MM.1S (cell line): ENCODE measurements at regions not wholly inside any gene's neighbourhood (a gene's known extent, or its start where the extent isn't known, plus 50 kb on each side); places are given as distances from the start of the nearest gene placed in this dataset.

Source experiments
- DNase-seq: peaks from one replicate; pipeline ENCODE4 v3.0.0-alpha.2; 2015
- H2AFZ ChIP-seq: fragments of 300-600 bp; sonication (generic); 2 replicates; pipeline ENCODE4 v1.6.0; 2016; ENCODE audit warnings: antibody characterized with exemption, low read length
- H3F3A ChIP-seq: fragments of 300-600 bp; sonication (generic); 2 replicates; pipeline ENCODE4 v1.6.1; 2016; ENCODE audit warnings: mild to moderate bottlenecking, antibody characterized with exemption, low read length, moderate library complexity, mixed read lengths; ENCODE audit not compliant: insufficient read depth
- H3K27ac ChIP-seq: fragments of 300-600 bp; sonication (generic); 2 replicates; pipeline ENCODE4 v1.5.1; 2016; ENCODE audit warnings: mild to moderate bottlenecking, low read length
- H3K27me3 ChIP-seq: fragments of 300-600 bp; sonication (generic); replicated peaks from 2 replicates; pipeline ENCODE4 v1.6.0; 2016; ENCODE audit warnings: low read length; ENCODE audit not compliant: insufficient read depth
- H3K36me3 ChIP-seq: fragments of 300-600 bp; sonication (generic); replicated peaks from 2 replicates; pipeline ENCODE4 v1.6.1; 2016; ENCODE audit warnings: mild to moderate bottlenecking, low read length, mixed read lengths; ENCODE audit not compliant: insufficient read depth
- H3K4me1 ChIP-seq: fragments of 300-600 bp; sonication (generic); 2 replicates; pipeline ENCODE4 v1.6.1; 2016; ENCODE audit warnings: low read length, mixed read lengths
- H3K4me2 ChIP-seq: fragments of 300-600 bp; sonication (generic); 2 replicates; pipeline ENCODE4 v1.6.0; 2016; ENCODE audit warnings: low read depth, low read length
- H3K4me3 ChIP-seq: fragments of 300-600 bp; sonication (generic); 2 replicates; pipeline ENCODE4 v1.5.1; 2016; ENCODE audit warnings: low read length, mixed read lengths
- H3K79me2 ChIP-seq: fragments of 300-600 bp; sonication (generic); 2 replicates; pipeline ENCODE4 v1.6.1; 2016; ENCODE audit warnings: mixed run types, low read length, mixed read lengths
- H3K9ac ChIP-seq: fragments of 300-600 bp; sonication (generic); 2 replicates; pipeline ENCODE4 v1.6.1; 2016; ENCODE audit warnings: low read length, mixed read lengths
- H3K9me2 ChIP-seq: fragments of 300-600 bp; sonication (generic); replicated peaks from 2 replicates; pipeline ENCODE4 v1.6.1; 2016; ENCODE audit warnings: mild to moderate bottlenecking, low read length, mixed read lengths; ENCODE audit not compliant: insufficient read depth
- H3K9me3 ChIP-seq: fragments of 300-600 bp; sonication (generic); replicated peaks from 2 replicates; pipeline ENCODE4 v1.6.1; 2016; ENCODE audit warnings: mild to moderate bottlenecking, low read length, mixed read lengths; ENCODE audit not compliant: insufficient read depth
- H4K20me1 ChIP-seq: fragments of 300-600 bp; sonication (generic); 2 replicates; pipeline ENCODE4 v1.6.1; 2016; ENCODE audit warnings: mild to moderate bottlenecking, low read length, moderate library complexity, mixed read lengths; ENCODE audit not compliant: insufficient read depth
- CTCF ChIP-seq: fragments of 300-600 bp; sonication (generic); IDR thresholded peaks from 2 replicates; pipeline ENCODE4 v1.5.1; 2016; ENCODE audit warnings: antibody characterized with exemption, low read length, mixed read lengths
- EZH2 ChIP-seq: fragments of 300-600 bp; sonication (generic); optimal IDR thresholded peaks from 2 replicates; pipeline ENCODE3; 2017; ENCODE audit warnings: low read depth, mild to moderate bottlenecking, antibody characterized with exemption, low read length, mixed read lengths
- EZH2phosphoT487 ChIP-seq: fragments of 300-600 bp; sonication (generic); IDR thresholded peaks from 2 replicates; pipeline ENCODE4 v1.6.1; 2018; ENCODE audit warnings: antibody characterized with exemption, low read length

- Histone ChIP-seq H4K20me1 (no peaks in the 10 kb centered on the region), H3K9me3 (no peaks in the 10 kb centered on the region), H3K36me3 (no peaks in the 10 kb centered on the region), H2AFZ (no peak overlapping the region), H3K9ac (no peak overlapping the region), H3K27ac (no peak overlapping the region), H3K4me2 (no peak overlapping the region), H3K4me1 (no peaks in the 10 kb centered on the region), H3K4me3 (no peak overlapping the region), H3K79me2 (no peaks in the 10 kb centered on the region), H3F3A (no peaks in the 10 kb centered on the region), H3K27me3 (peaks cover 7% of the 10 kb centered on the region), H3K9me2 (no peaks in the 10 kb centered on the region)
- TF ChIP-seq EZH2 (no peak), CTCF (no peak), EZH2phosphoT487 (no peak)
- no peak for DNase-seq
Measured at GRCh38 chr17:77540531-77540930, 399.8 kb downstream of the SEC14L1 start.

- Histone ChIP-seq H2AFZ (no peak overlapping the region), H3K4me3 (no peak overlapping the region), H3K27ac (no peak overlapping the region), H3F3A (no peaks in the 10 kb centered on the region), H3K4me1 (no peaks in the 10 kb centered on the region), H3K9me2 (no peaks in the 10 kb centered on the region), H3K9me3 (no peaks in the 10 kb centered on the region), H3K9ac (no peak overlapping the region), H3K27me3 (peaks cover 7% of the 10 kb centered on the region), H3K79me2 (no peaks in the 10 kb centered on the region), H4K20me1 (no peaks in the 10 kb centered on the region), H3K36me3 (no peaks in the 10 kb centered on the region), H3K4me2 (no peak overlapping the region)
- no peak for DNase-seq
- no peak for TF ChIP-seq EZH2
- TF ChIP-seq CTCF = no peak
- TF ChIP-seq EZH2phosphoT487 = no peak
Measured at GRCh38 chr17:77540975-77541374, 400.2 kb downstream of the SEC14L1 start.

GRCh38 chr17:77542011-77542410, 401.2 kb downstream of the SEC14L1 start:
- Histone ChIP-seq H3K4me1 (no peaks in the 10 kb centered on the region), H3F3A (no peaks in the 10 kb centered on the region), H3K27me3 (peaks cover 7% of the 10 kb centered on the region), H3K9ac (no peak overlapping the region), H3K9me2 (no peaks in the 10 kb centered on the region), H2AFZ (no peak overlapping the region), H3K79me2 (no peaks in the 10 kb centered on the region), H3K9me3 (no peaks in the 10 kb centered on the region), H3K27ac (no peak overlapping the region), H3K36me3 (no peaks in the 10 kb centered on the region), H3K4me2 (no peak overlapping the region), H4K20me1 (no peaks in the 10 kb centered on the region), H3K4me3 (no peak overlapping the region)
- TF ChIP-seq EZH2phosphoT487 = no peak
- TF ChIP-seq CTCF = no peak
- TF ChIP-seq EZH2 = no peak
- DNase-seq = no peak
